GM12878 (cell line): ENCODE measurements at regions not wholly inside any gene's neighbourhood (a gene's known extent, or its start where the extent isn't known, plus 50 kb on each side); places are given as distances from the start of the nearest gene placed in this dataset.

ENCODE experiments used
- ATF2 ChIP-seq: IDR thresholded peaks from 2 replicates; pipeline ENCODE4 v1.6.1; 2012; ENCODE audit warnings: low read length, inconsistent platforms
- ATF3 ChIP-seq: IDR thresholded peaks from 2 replicates; pipeline ENCODE4 v1.6.1; 2011; ENCODE audit warnings: low read depth, mild to moderate bottlenecking, low read length, moderate library complexity, borderline replicate concordance; ENCODE audit errors: extremely low read depth
- CEBPB ChIP-seq, 2 experiments: fragments of 150-350 bp in 1 of 2; IDR thresholded peaks; 2 replicates each; pipeline ENCODE4 v1.6.1; 2012 to 2014; ENCODE audit warnings: low read depth in 2 of 2, low read length in 2 of 2, borderline replicate concordance in 1 of 2, inconsistent platforms in 1 of 2
- CHD1 ChIP-seq: IDR thresholded peaks from 2 replicates; pipeline ENCODE4 v1.6.1; 2012; ENCODE audit warnings: low read depth, low read length, improper control_type of control experiment
- CTCF ChIP-seq, 3 experiments: IDR thresholded peaks in 2 of 3; conservative IDR thresholded peaks in 1 of 3; 2 replicates each; pipeline ENCODE4 v1.5.1; 2011; ENCODE audit warnings: low read depth in 3 of 3, low read length in 3 of 3, mild to moderate bottlenecking in 3 of 3, control low read depth in 2 of 3, moderate library complexity in 2 of 3, inconsistent platforms in 1 of 3, mixed read lengths in 1 of 3; ENCODE audit not compliant: control insufficient read depth in 2 of 3, insufficient read depth in 1 of 3; ENCODE audit errors: extremely low read depth in 1 of 3
- EP300 ChIP-seq, 2 experiments: fragments of 150-350 bp in 1 of 2; IDR thresholded peaks; 2 replicates each; pipeline ENCODE4 v1.6.1; 2011 to 2012; ENCODE audit warnings: low read depth in 2 of 2, low read length in 2 of 2, borderline replicate concordance in 1 of 2, improper control_type of control experiment in 1 of 2, inconsistent platforms in 1 of 2; ENCODE audit not compliant: control insufficient read depth in 1 of 2
- EZH2 ChIP-seq: IDR thresholded peaks from 2 replicates; pipeline ENCODE4 v1.6.1; 2012; ENCODE audit warnings: low read depth, mild to moderate bottlenecking, control low read depth, inconsistent platforms, low read length, borderline replicate concordance; ENCODE audit not compliant: control insufficient read depth
- FOXM1 ChIP-seq: IDR thresholded peaks from 2 replicates; pipeline ENCODE4 v1.6.1; 2012; ENCODE audit warnings: low read depth, mild to moderate bottlenecking, inconsistent platforms, low read length, moderate library complexity
- MYC ChIP-seq: IDR thresholded peaks from 2 replicates; pipeline ENCODE4 v1.6.1; 2011; ENCODE audit warnings: mild to moderate bottlenecking, low read length, moderate library complexity, inconsistent platforms; ENCODE audit not compliant: insufficient read depth, insufficient replicate concordance, insufficient read length, severe bottlenecking
- NKRF ChIP-seq: fragments of 450-650 bp; conservative IDR thresholded peaks from 2 replicates; pipeline ENCODE4 v1.6.1; 2017; ENCODE audit warnings: mild to moderate bottlenecking, moderate library complexity
- POLR2A ChIP-seq: IDR thresholded peaks from 2 replicates; pipeline ENCODE4 v1.6.1; 2011; ENCODE audit warnings: low read depth, mild to moderate bottlenecking, low read length
- RCOR1 ChIP-seq: conservative IDR thresholded peaks from 2 replicates; pipeline ENCODE4 v1.6.1; 2012; ENCODE audit warnings: low read depth, low read length, improper control_type of control experiment
- RELB ChIP-seq: fragments of 450-650 bp; IDR thresholded peaks from 2 replicates; pipeline ENCODE4 v1.6.1; 2017; ENCODE audit warnings: low read depth, mild to moderate bottlenecking, moderate library complexity

GRCh38 chr6:20313960-20314530 is 87.6 kb upstream of the E2F3 start:
- TF ChIP-seq CHD1 = no peak
- TF ChIP-seq EP300 (IDR thresholded peaks at IDR 0.05; ENCODE audit: borderline replicate concordance in 1 of 2, control insufficient read depth in 1 of 2, low read depth in 2 of 2, low read length in 2 of 2) = no peak
- no peak for TF ChIP-seq EZH2
- no peak for TF ChIP-seq NKRF
- TF ChIP-seq POLR2A = no peak
- no peak for TF ChIP-seq FOXM1
- TF ChIP-seq CTCF (IDR thresholded peaks at IDR 0.05 in 2 of 3, conservative IDR thresholded peaks at IDR 0.05 in 1 of 3; ENCODE audit: control insufficient read depth in 2 of 3, extremely low read depth in 1 of 3, insufficient read depth in 1 of 3, low read depth in 3 of 3, low read length in 3 of 3) = no peak
- TF ChIP-seq RCOR1 = no peak
- TF ChIP-seq ATF2 = no peak
- no peak for TF ChIP-seq CEBPB (IDR thresholded peaks at IDR 0.05; ENCODE audit: borderline replicate concordance in 1 of 2, low read depth in 2 of 2, low read length in 2 of 2)
- no peak for TF ChIP-seq RELB
- no peak for TF ChIP-seq MYC
- no peak for TF ChIP-seq ATF3
